Psoas muscle (tissue), 7 donors: ENCODE measurements at regions not wholly inside any gene's neighbourhood (a gene's known extent, or its start where the extent isn't known, plus 50 kb on each side); places are given as distances from the start of the nearest gene placed in this dataset.

Source experiments
- ATAC-seq, 4 donors: fragments of 200-7000 bp; cut with Tn5 transposase; one replicate each; pipeline ENCODE4 v1.9.1; 2020; ENCODE audit warnings: moderate library complexity in 3 of 4, mild to moderate bottlenecking in 2 of 4
- DNase-seq, 2 donors: peaks; one replicate each; pipeline ENCODE4 v3.0.0-alpha.2; 2020
- H3K27ac ChIP-seq: fragments of 200-600 bp; one replicate; pipeline ENCODE4 v1.8.0; 2022
- H3K27me3 ChIP-seq, 3 donors: fragments of 200-600 bp in 1 of 3; one replicate each; pipeline versions ENCODE4 v1.6.1 to v1.8.0; 2013 to 2022; ENCODE audit warnings: low read length in 2 of 3, mild to moderate bottlenecking in 2 of 3, moderate library complexity in 1 of 3; ENCODE audit not compliant: insufficient read depth in 3 of 3
- H3K36me3 ChIP-seq, 2 donors: fragments of 200-600 bp in 1 of 2; one replicate each; pipeline versions ENCODE4 v1.6.1 to v1.8.0; 2013 to 2022; ENCODE audit warnings: low read depth in 1 of 2, mild to moderate bottlenecking in 1 of 2, moderate library complexity in 1 of 2; ENCODE audit not compliant: insufficient read depth in 1 of 2
- H3K4me1 ChIP-seq: fragments of 200-600 bp; one replicate; pipeline ENCODE4 v1.8.0; 2022
- H3K4me3 ChIP-seq: fragments of 200-600 bp; one replicate; pipeline ENCODE4 v1.8.0; 2022; ENCODE audit warnings: mild to moderate bottlenecking
- H3K9me3 ChIP-seq: fragments of 200-600 bp; one replicate; pipeline ENCODE4 v1.8.0; 2022
- CTCF ChIP-seq: fragments of 200-600 bp; IDR thresholded peaks from one replicate; pipeline ENCODE4 v1.8.0; 2022; ENCODE audit warnings: antibody characterized with exemption
- WGBS, 3 donors: extraction: QIAGEN DNeasy Blood & Tissue Kit; methylation state at CpG; one replicate each; pipeline versions ENCODE4 v1.1.6 to v1.1.7; 2013; 5-methylcytosine and 5-hydroxymethylcytosine counted together
- intact Hi-C, 2 donors: fragments of 100-400 bp; cut with DNase I; formaldehyde crosslinking; loops; one replicate each; pipeline versions ENCODE4 v1.11.0 to v1.14.2; 2022
- donor health status: healthy with polysubstance abuse.
- donor health status: DM: no; HTN: no; CAD: no; lungs with moderate emphysema.
- donor health status: Bipolar disorder and iron deficiency.
- donor health status: healthy.
- donor health status: DM: yes; HTN: yes; CAD: no.
- donor health status: DM: no; HTN: no; CAD: no.
- donor health status: DM: yes; HTN: yes; CAD: no.

- intact Hi-C loops: no loop called here
- no peaks in the 10 kb centered on the region for H3K4me1 ChIP-seq
- no peak for DNase-seq
- no peak overlapping the region for H3K4me3 ChIP-seq
- H3K9me3 ChIP-seq: no peaks in the 10 kb centered on the region
- TF ChIP-seq CTCF: no peak
- 24 to 54% (median 25%) methylated on average over 1 of the region's 1 CpG for whole genome bisulfite sequencing, 3 donors
- no peak for ATAC-seq
- no peaks in the 10 kb centered on the region for H3K27me3 ChIP-seq
- no peak overlapping the region for H3K27ac ChIP-seq
- no peaks in the 10 kb centered on the region for H3K36me3 ChIP-seq
Observed at GRCh38 chr4:30620711-30621110, 99.5 kb upstream of the PCDH7 start.

- DNase-seq: no peak
Observed at GRCh38 chr4:30630431-30630830, 89.7 kb upstream of the PCDH7 start.

GRCh38 chr4:30632751-30633150 is 87.4 kb upstream of the PCDH7 start:
- Histone ChIP-seq H3K4me3 (no peak overlapping the region), H3K9me3 (no peaks in the 10 kb centered on the region), H3K27ac (no peak overlapping the region), H3K4me1 (no peaks in the 10 kb centered on the region), H3K27me3 (no peaks in the 10 kb centered on the region), H3K36me3 (no peaks in the 10 kb centered on the region)
- DNase-seq (no peak), ATAC-seq (no peak)
- 83 to 90% (median 87%) methylated on average over 1 of the region's 1 CpG for WGBS, 3 donors
- TF ChIP-seq CTCF: no peak
- intact Hi-C loops: no loop called here

More at GRCh38 chr4:30630431-30630830, 89.7 kb upstream of the PCDH7 start:
- Histone ChIP-seq H3K36me3 (no peaks in the 10 kb centered on the region), H3K4me1 (no peaks in the 10 kb centered on the region), H3K27me3 (no peaks in the 10 kb centered on the region), H3K27ac (no peak overlapping the region), H3K4me3 (no peak overlapping the region), H3K9me3 (no peaks in the 10 kb centered on the region)
- 74 to 79% (median 78%) methylated on average over 3 of the region's 3 CpGs for WGBS, 3 donors
- TF ChIP-seq CTCF: no peak
- ATAC-seq: no peak
- intact Hi-C loops: no loop called here

- no peak for ATAC-seq
Observed at GRCh38 chr4:30641345-30641744, 78.8 kb upstream of the PCDH7 start.

More at GRCh38 chr4:30641345-30641744, 78.8 kb upstream of the PCDH7 start:
- no peak for DNase-seq
- no peak for TF ChIP-seq CTCF
- no peaks in the 10 kb centered on the region for H3K36me3 ChIP-seq
- H3K9me3 ChIP-seq: no peaks in the 10 kb centered on the region
- H3K27me3 ChIP-seq: no peaks in the 10 kb centered on the region
- no peak overlapping the region for H3K4me3 ChIP-seq
- no peak overlapping the region for H3K27ac ChIP-seq
- H3K4me1 ChIP-seq: no peaks in the 10 kb centered on the region
- 68 to 89% (median 73%) methylated on average over 1 of the region's 1 CpG for WGBS, 3 donors
- intact Hi-C loops: no loop called here
